Fibroblast of lung (primary cell): ENCODE measurements at regions not wholly inside any gene's neighbourhood (a gene's known extent, or its start where the extent isn't known, plus 50 kb on each side); places are given as distances from the start of the nearest gene placed in this dataset.

Experiments used
- CTCF ChIP-seq, 2 donors: IDR thresholded peaks in 1 of 2; conservative IDR thresholded peaks in 1 of 2; 1 replicate in 1 of 2; 2 replicates in 1 of 2; pipeline ENCODE4 v1.5.1; 2011 to 2012; ENCODE audit warnings: low read length in 2 of 2, control low read depth in 1 of 2, inconsistent platforms in 1 of 2, low read depth in 1 of 2, mild to moderate bottlenecking in 1 of 2
- EZH2 ChIP-seq: IDR thresholded peaks from 2 replicates; pipeline ENCODE4 v1.5.1; 2012; ENCODE audit warnings: low read length, control low read depth, mild to moderate bottlenecking; ENCODE audit errors: missing control alignments

- TF ChIP-seq CTCF (conservative IDR thresholded peaks at IDR 0.05 in 1 of 2, IDR thresholded peaks at IDR 0.05 in 1 of 2; ENCODE audit: low read depth in 1 of 2, low read length in 2 of 2) (no peak), EZH2 (no peak)
Measured at GRCh38 chr3:103532986-103533385, 1098.2 kb downstream of the ZPLD1 start.
